H1 (cell line): ENCODE measurements at regions not wholly inside any gene's neighbourhood (a gene's known extent, or its start where the extent isn't known, plus 50 kb on each side); places are given as distances from the start of the nearest gene placed in this dataset.

Experiments used
- ASH2L ChIP-seq: fragments of 200-600, 300-600 bp; sonication (generic); IDR thresholded peaks from one replicate; pipeline ENCODE4 v1.7.1; 2017; ENCODE audit warnings: low read length
- BRCA1 ChIP-seq: IDR thresholded peaks from 2 replicates; pipeline ENCODE4 v1.6.1; 2012; ENCODE audit warnings: low read depth, low read length, improper control_type of control experiment
- CHD7 ChIP-seq: fragments of 300-600 bp; sonication (generic); IDR thresholded peaks from 2 replicates; pipeline ENCODE4 v1.7.1; 2012; ENCODE audit warnings: low read length, moderate library complexity, mild to moderate bottlenecking, inconsistent platforms; ENCODE audit not compliant: insufficient replicate concordance
- EP300 ChIP-seq, 2 experiments: IDR thresholded peaks; 1 replicate in 1 of 2; 2 replicates in 1 of 2; pipeline ENCODE4 v1.6.1; 2011 to 2012; ENCODE audit warnings: low read depth in 2 of 2, low read length in 2 of 2, mild to moderate bottlenecking in 2 of 2, borderline replicate concordance in 1 of 2, inconsistent platforms in 1 of 2, moderate library complexity in 1 of 2
- GTF2F1 ChIP-seq: IDR thresholded peaks from 2 replicates; pipeline ENCODE4 v1.6.1; 2012; ENCODE audit warnings: low read depth, low read length, improper control_type of control experiment, borderline replicate concordance
- HDAC6 ChIP-seq: IDR thresholded peaks from one replicate; pipeline ENCODE4 v1.7.1; 2012; ENCODE audit warnings: low read depth, mild to moderate bottlenecking, inconsistent platforms, low read length, moderate library complexity
- SP4 ChIP-seq: IDR thresholded peaks from 2 replicates; pipeline ENCODE4 v1.6.1; 2012; ENCODE audit warnings: low read length, inconsistent platforms
- SUZ12 ChIP-seq: fragments of 200-600 bp; sonication (generic); IDR thresholded peaks from 2 replicates; pipeline ENCODE4 v1.6.1; 2012; ENCODE audit warnings: mild to moderate bottlenecking, inconsistent platforms, low read length, moderate library complexity, mixed read lengths
- TAF1 ChIP-seq: IDR thresholded peaks from 2 replicates; pipeline ENCODE4 v1.6.1; 2011; ENCODE audit warnings: mild to moderate bottlenecking, low read depth, low read length
- TF ChIP-seq, protein P1 (sequence below): IDR thresholded peaks from 2 replicates; pipeline ENCODE4 v1.6.1; 2012; ENCODE audit warnings: inconsistent platforms

- TF ChIP-seq CHD7 (no peak), SP4 (no peak), ASH2L (no peak), GTF2F1 (no peak), TAF1 (no peak), BRCA1 (no peak), EP300 (IDR thresholded peaks at IDR 0.05; ENCODE audit: borderline replicate concordance in 1 of 2, low read depth in 2 of 2, low read length in 2 of 2) (no peak), SUZ12 (no peak), HDAC6 (no peak)
- TF ChIP-seq, protein P1, sequence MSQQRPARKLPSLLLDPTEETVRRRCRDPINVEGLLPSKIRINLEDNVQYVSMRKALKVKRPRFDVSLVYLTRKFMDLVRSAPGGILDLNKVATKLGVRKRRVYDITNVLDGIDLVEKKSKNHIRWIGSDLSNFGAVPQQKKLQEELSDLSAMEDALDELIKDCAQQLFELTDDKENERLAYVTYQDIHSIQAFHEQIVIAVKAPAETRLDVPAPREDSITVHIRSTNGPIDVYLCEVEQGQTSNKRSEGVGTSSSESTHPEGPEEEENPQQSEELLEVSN: no peak
Observed at GRCh38 chr3:34919025-34919424, 720.3 kb upstream of the ARPP21 start (continued).
